ENCODE measurements at regions not wholly inside any gene's neighbourhood (a gene's known extent, or its start where the extent isn't known, plus 50 kb on each side); places are given as distances from the start of the nearest gene placed in this dataset.

GRCh38 chr11:134818516-134818915 lies 406.5 kb upstream of the B3GAT1 start:
- Histone ChIP-seq H2AFZ (ENCODE audit: low read length) (no peak overlapping the region), H3K4me1 (ENCODE audit: low read length) (no peaks in the 10 kb centered on the region), H3K27me3 (ENCODE audit: low read length) (no peaks in the 10 kb centered on the region), H3K4me3 (ENCODE audit: low read length) (no peak overlapping the region), H3K36me3 (ENCODE audit: insufficient read depth, low read length) (no peaks in the 10 kb centered on the region), H3K9me3 (ENCODE audit: low read length) (no peaks in the 10 kb centered on the region), H3K4me2 (ENCODE audit: low read depth, low read length, poor library complexity, severe bottlenecking) (no peak overlapping the region), H3K9ac (ENCODE audit: low read length) (no peak overlapping the region), H4K20me1 (ENCODE audit: insufficient read depth, low read depth, low read length) (no peaks in the 10 kb centered on the region), H3K79me2 (ENCODE audit: low read length) (no peaks in the 10 kb centered on the region), H3K27ac (ENCODE audit: low read length) (no peak overlapping the region), H3K9me2 (replicated peaks; ENCODE audit: insufficient read depth, low read length) (no peaks in the 10 kb centered on the region)
- no peak for DNase-seq

DNA sequence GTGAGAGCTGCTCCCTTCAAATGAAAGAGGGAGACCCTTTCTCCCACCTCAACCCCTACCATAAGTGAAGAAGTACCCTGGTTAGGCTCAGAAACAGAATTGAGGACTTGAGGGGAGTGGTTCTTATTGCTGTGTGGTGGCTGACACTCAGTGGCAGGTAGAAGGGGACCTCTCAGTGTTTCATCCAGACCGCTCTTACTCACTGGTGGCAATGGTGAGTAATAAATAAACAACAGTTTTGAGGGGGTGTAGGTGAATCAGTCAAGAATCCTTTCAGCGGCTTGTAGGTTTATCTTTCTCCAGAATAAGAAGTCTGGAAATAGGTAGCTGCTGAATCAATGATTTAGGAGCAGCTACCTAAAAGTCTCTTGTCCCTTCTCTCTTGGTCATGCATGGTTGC lies 403.4 kb upstream of the B3GAT1 start:
- DNase-seq, result no peak
- H3K27me3 ChIP-seq (ENCODE audit: low read length), result no peaks in the 10 kb centered on the region
- no peaks in the 10 kb centered on the region for H3K79me2 ChIP-seq (ENCODE audit: low read length)
- no peaks in the 10 kb centered on the region for H4K20me1 ChIP-seq (ENCODE audit: insufficient read depth, low read depth, low read length)
- H3K9me3 ChIP-seq (ENCODE audit: low read length), result no peaks in the 10 kb centered on the region
- no peak overlapping the region for H3K4me2 ChIP-seq (ENCODE audit: low read depth, low read length, poor library complexity, severe bottlenecking)
- no peaks in the 10 kb centered on the region for H3K4me1 ChIP-seq (ENCODE audit: low read length)
- H3K4me3 ChIP-seq (ENCODE audit: low read length), result no peak overlapping the region
- no peaks in the 10 kb centered on the region for H3K9me2 ChIP-seq (replicated peaks; ENCODE audit: insufficient read depth, low read length)
- no peak overlapping the region for H3K9ac ChIP-seq (ENCODE audit: low read length)
- H2AFZ ChIP-seq (ENCODE audit: low read length), result no peak overlapping the region
- no peak overlapping the region for H3K27ac ChIP-seq (ENCODE audit: low read length)
- H3K36me3 ChIP-seq (ENCODE audit: insufficient read depth, low read length), result no peaks in the 10 kb centered on the region

- Histone ChIP-seq H3K9me2 (replicated peaks; ENCODE audit: insufficient read depth, low read length) (no peaks in the 10 kb centered on the region), H3K9ac (ENCODE audit: low read length) (no peak overlapping the region), H3K27ac (ENCODE audit: low read length) (no peak overlapping the region), H3K4me3 (ENCODE audit: low read length) (no peak overlapping the region), H3K4me1 (ENCODE audit: low read length) (no peaks in the 10 kb centered on the region), H4K20me1 (ENCODE audit: insufficient read depth, low read depth, low read length) (no peaks in the 10 kb centered on the region), H3K9me3 (ENCODE audit: low read length) (no peaks in the 10 kb centered on the region), H3K36me3 (ENCODE audit: insufficient read depth, low read length) (no peaks in the 10 kb centered on the region), H3K4me2 (ENCODE audit: low read depth, low read length, poor library complexity, severe bottlenecking) (no peak overlapping the region), H3K27me3 (ENCODE audit: low read length) (no peaks in the 10 kb centered on the region), H3K79me2 (ENCODE audit: low read length) (no peaks in the 10 kb centered on the region), H2AFZ (ENCODE audit: low read length) (no peak overlapping the region)
- DNase-seq, result no peak
These were observed 396.0 kb upstream of the B3GAT1 start for GRCh38 chr11:134807997-134808396.

GRCh38 chr11:134802598-134802997 lies 390.6 kb upstream of the B3GAT1 start:
- no peak overlapping the region for H3K9ac ChIP-seq (ENCODE audit: low read length)
- no peaks in the 10 kb centered on the region for H3K9me2 ChIP-seq (replicated peaks; ENCODE audit: insufficient read depth, low read length)
- no peaks in the 10 kb centered on the region for H3K36me3 ChIP-seq (ENCODE audit: insufficient read depth, low read length)
- no peaks in the 10 kb centered on the region for H3K4me1 ChIP-seq (ENCODE audit: low read length)
- no peak for DNase-seq
- H3K9me3 ChIP-seq (ENCODE audit: low read length), result no peaks in the 10 kb centered on the region
- H3K4me2 ChIP-seq (ENCODE audit: low read depth, low read length, poor library complexity, severe bottlenecking), result no peak overlapping the region
- no peak overlapping the region for H3K4me3 ChIP-seq (ENCODE audit: low read length)
- H3K79me2 ChIP-seq (ENCODE audit: low read length), result no peaks in the 10 kb centered on the region
- no peak overlapping the region for H2AFZ ChIP-seq (ENCODE audit: low read length)
- H3K27me3 ChIP-seq (ENCODE audit: low read length), result no peaks in the 10 kb centered on the region
- H3K27ac ChIP-seq (ENCODE audit: low read length), result no peak overlapping the region
- H4K20me1 ChIP-seq (ENCODE audit: insufficient read depth, low read depth, low read length), result no peaks in the 10 kb centered on the region

DNA sequence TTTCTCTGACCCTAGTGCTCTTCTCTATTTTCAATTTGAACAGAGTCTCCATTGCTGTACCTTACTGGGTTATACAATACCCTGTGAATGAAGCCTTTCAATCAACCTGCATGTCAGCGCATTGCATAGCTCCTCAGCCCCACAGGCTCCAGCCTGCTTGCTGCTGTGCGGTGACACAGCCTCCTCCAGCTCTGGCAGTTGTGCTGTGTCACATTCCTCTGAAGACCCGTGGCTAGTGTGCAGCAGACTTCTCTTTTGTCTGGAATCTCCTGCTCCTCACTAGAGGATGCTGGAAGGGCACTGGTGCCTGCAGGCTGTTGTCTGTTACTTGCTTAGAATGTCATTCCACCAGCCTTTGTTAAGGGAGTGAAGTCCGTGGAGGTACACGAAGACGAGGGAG lies 390.1 kb upstream of the B3GAT1 start:
- H3K9me2 ChIP-seq (replicated peaks; ENCODE audit: insufficient read depth, low read length), result no peaks in the 10 kb centered on the region
- no peaks in the 10 kb centered on the region for H3K4me1 ChIP-seq (ENCODE audit: low read length)
- H3K79me2 ChIP-seq (ENCODE audit: low read length), result no peaks in the 10 kb centered on the region
- no peaks in the 10 kb centered on the region for H3K9me3 ChIP-seq (ENCODE audit: low read length)
- no peaks in the 10 kb centered on the region for H3K36me3 ChIP-seq (ENCODE audit: insufficient read depth, low read length)
- H4K20me1 ChIP-seq (ENCODE audit: insufficient read depth, low read depth, low read length), result no peaks in the 10 kb centered on the region
- no peak overlapping the region for H3K27ac ChIP-seq (ENCODE audit: low read length)
- no peak overlapping the region for H3K4me3 ChIP-seq (ENCODE audit: low read length)
- no peak overlapping the region for H3K9ac ChIP-seq (ENCODE audit: low read length)
- no peak overlapping the region for H2AFZ ChIP-seq (ENCODE audit: low read length)
- DNase-seq, result no peak
- H3K27me3 ChIP-seq (ENCODE audit: low read length), result no peaks in the 10 kb centered on the region
- no peak overlapping the region for H3K4me2 ChIP-seq (ENCODE audit: low read depth, low read length, poor library complexity, severe bottlenecking)

GRCh38 chr11:134801570-134801969 lies 389.5 kb upstream of the B3GAT1 start:
- DNase-seq, result no peak
- no peak overlapping the region for H2AFZ ChIP-seq (ENCODE audit: low read length)
- H3K4me3 ChIP-seq (ENCODE audit: low read length), result no peak overlapping the region
- H3K9ac ChIP-seq (ENCODE audit: low read length), result no peak overlapping the region
- H4K20me1 ChIP-seq (ENCODE audit: insufficient read depth, low read depth, low read length), result no peaks in the 10 kb centered on the region
- H3K9me3 ChIP-seq (ENCODE audit: low read length), result no peaks in the 10 kb centered on the region
- H3K27ac ChIP-seq (ENCODE audit: low read length), result no peak overlapping the region
- no peaks in the 10 kb centered on the region for H3K4me1 ChIP-seq (ENCODE audit: low read length)
- no peaks in the 10 kb centered on the region for H3K36me3 ChIP-seq (ENCODE audit: insufficient read depth, low read length)
- H3K79me2 ChIP-seq (ENCODE audit: low read length), result no peaks in the 10 kb centered on the region
- H3K27me3 ChIP-seq (ENCODE audit: low read length), result no peaks in the 10 kb centered on the region
- H3K4me2 ChIP-seq (ENCODE audit: low read depth, low read length, poor library complexity, severe bottlenecking), result no peak overlapping the region
- no peaks in the 10 kb centered on the region for H3K9me2 ChIP-seq (replicated peaks; ENCODE audit: insufficient read depth, low read length)

GRCh38 chr11:134800826-134801225 lies 388.8 kb upstream of the B3GAT1 start:
- H3K4me2 ChIP-seq (ENCODE audit: low read depth, low read length, poor library complexity, severe bottlenecking), result no peak overlapping the region
- no peaks in the 10 kb centered on the region for H3K79me2 ChIP-seq (ENCODE audit: low read length)
- no peaks in the 10 kb centered on the region for H3K9me2 ChIP-seq (replicated peaks; ENCODE audit: insufficient read depth, low read length)
- H3K27me3 ChIP-seq (ENCODE audit: low read length), result no peaks in the 10 kb centered on the region
- H4K20me1 ChIP-seq (ENCODE audit: insufficient read depth, low read depth, low read length), result no peaks in the 10 kb centered on the region
- no peaks in the 10 kb centered on the region for H3K9me3 ChIP-seq (ENCODE audit: low read length)
- H3K4me1 ChIP-seq (ENCODE audit: low read length), result no peaks in the 10 kb centered on the region
- H3K36me3 ChIP-seq (ENCODE audit: insufficient read depth, low read length), result no peaks in the 10 kb centered on the region
- no peak overlapping the region for H3K9ac ChIP-seq (ENCODE audit: low read length)
- no peak overlapping the region for H2AFZ ChIP-seq (ENCODE audit: low read length)
- DNase-seq, result no peak
- H3K27ac ChIP-seq (ENCODE audit: low read length), result no peak overlapping the region
- no peak overlapping the region for H3K4me3 ChIP-seq (ENCODE audit: low read length)

- Histone ChIP-seq H3K9me3 (ENCODE audit: low read length) (no peaks in the 10 kb centered on the region), H3K9me2 (replicated peaks; ENCODE audit: insufficient read depth, low read length) (no peaks in the 10 kb centered on the region), H3K9ac (ENCODE audit: low read length) (no peak overlapping the region), H3K27me3 (ENCODE audit: low read length) (no peaks in the 10 kb centered on the region), H3K4me3 (ENCODE audit: low read length) (no peak overlapping the region), H2AFZ (ENCODE audit: low read length) (no peak overlapping the region), H3K36me3 (ENCODE audit: insufficient read depth, low read length) (no peaks in the 10 kb centered on the region), H3K4me1 (ENCODE audit: low read length) (no peaks in the 10 kb centered on the region), H4K20me1 (ENCODE audit: insufficient read depth, low read depth, low read length) (no peaks in the 10 kb centered on the region), H3K27ac (ENCODE audit: low read length) (no peak overlapping the region), H3K79me2 (ENCODE audit: low read length) (no peaks in the 10 kb centered on the region), H3K4me2 (ENCODE audit: low read depth, low read length, poor library complexity, severe bottlenecking) (no peak overlapping the region)
- no peak for DNase-seq
These were observed 388.1 kb upstream of the B3GAT1 start for GRCh38 chr11:134800130-134800529.

DNA sequence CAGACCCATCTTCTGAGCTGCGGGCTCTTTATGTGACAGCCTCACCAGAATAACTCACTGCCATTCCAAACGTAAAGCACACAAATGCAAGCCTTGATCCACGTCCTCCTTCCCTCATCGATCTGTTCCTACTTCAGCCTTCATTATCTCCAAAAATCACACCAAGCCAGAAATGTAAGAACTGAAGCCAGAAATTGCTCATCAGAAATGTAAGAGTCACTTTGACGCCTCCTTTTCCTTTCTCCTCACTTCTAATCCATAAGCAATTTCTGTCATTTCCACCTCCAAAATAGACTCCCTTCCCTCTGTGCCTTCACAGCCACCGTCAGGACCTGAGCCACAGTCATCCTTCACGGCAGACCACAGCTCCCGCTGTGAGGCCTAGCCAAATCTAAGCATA lies 387.3 kb upstream of the B3GAT1 start:
- H3K79me2 ChIP-seq (ENCODE audit: low read length), result no peaks in the 10 kb centered on the region
- no peaks in the 10 kb centered on the region for H3K27me3 ChIP-seq (ENCODE audit: low read length)
- no peak overlapping the region for H3K4me2 ChIP-seq (ENCODE audit: low read depth, low read length, poor library complexity, severe bottlenecking)
- H3K27ac ChIP-seq (ENCODE audit: low read length), result no peak overlapping the region
- H3K4me3 ChIP-seq (ENCODE audit: low read length), result no peak overlapping the region
- no peak overlapping the region for H2AFZ ChIP-seq (ENCODE audit: low read length)
- no peaks in the 10 kb centered on the region for H4K20me1 ChIP-seq (ENCODE audit: insufficient read depth, low read depth, low read length)
- H3K9me3 ChIP-seq (ENCODE audit: low read length), result no peaks in the 10 kb centered on the region
- DNase-seq, result no peak
- H3K9me2 ChIP-seq (replicated peaks; ENCODE audit: insufficient read depth, low read length), result no peaks in the 10 kb centered on the region
- H3K36me3 ChIP-seq (ENCODE audit: insufficient read depth, low read length), result no peaks in the 10 kb centered on the region
- H3K4me1 ChIP-seq (ENCODE audit: low read length), result no peaks in the 10 kb centered on the region
- no peak overlapping the region for H3K9ac ChIP-seq (ENCODE audit: low read length)

Data from Karpas-422 (cell line).